Kidney epithelial cell (primary cell): ENCODE measurements at regions not wholly inside any gene's neighbourhood (a gene's known extent, or its start where the extent isn't known, plus 50 kb on each side); places are given as distances from the start of the nearest gene placed in this dataset.

Experiments used
- DNase-seq: peaks from one replicate; pipeline ENCODE4 v3.0.0-alpha.2; 2010; ENCODE audit warnings: low read depth
- H3K27me3 ChIP-seq: 2 replicates; pipeline ENCODE4 v1.6.0; 2011; ENCODE audit warnings: low read length; ENCODE audit not compliant: control insufficient read depth, insufficient read depth
- H3K36me3 ChIP-seq: 2 replicates; pipeline ENCODE4 v1.5.1; 2011; ENCODE audit warnings: low read length; ENCODE audit not compliant: control insufficient read depth, insufficient read depth
- H3K4me3 ChIP-seq: 2 replicates; pipeline ENCODE4 v1.5.1; 2011; ENCODE audit warnings: low read depth, mild to moderate bottlenecking, control low read depth, low read length
- CTCF ChIP-seq: IDR thresholded peaks from 2 replicates; pipeline ENCODE4 v1.5.1; 2011; ENCODE audit warnings: mild to moderate bottlenecking, moderate library complexity, low read length, control low read depth, inconsistent platforms; ENCODE audit not compliant: insufficient read depth, poor library complexity, severe bottlenecking

GRCh38 chr1:38137164-38137563, 90.6 kb upstream of the POU3F1 start:
- H3K36me3 ChIP-seq = no peaks in the 10 kb centered on the region
- DNase-seq = no peak
- H3K4me3 ChIP-seq = no peak overlapping the region
- peaks cover 25% of the 10 kb centered on the region for H3K27me3 ChIP-seq
- TF ChIP-seq CTCF = no peak

GRCh38 chr1:38135625-38136414, 89.2 kb upstream of the POU3F1 start:
- Histone ChIP-seq H3K4me3 (no peak overlapping the region), H3K36me3 (no peaks in the 10 kb centered on the region), H3K27me3 (peaks cover 25% of the 10 kb centered on the region)
- no peak for TF ChIP-seq CTCF
- DNase-seq = no peak

DNA sequence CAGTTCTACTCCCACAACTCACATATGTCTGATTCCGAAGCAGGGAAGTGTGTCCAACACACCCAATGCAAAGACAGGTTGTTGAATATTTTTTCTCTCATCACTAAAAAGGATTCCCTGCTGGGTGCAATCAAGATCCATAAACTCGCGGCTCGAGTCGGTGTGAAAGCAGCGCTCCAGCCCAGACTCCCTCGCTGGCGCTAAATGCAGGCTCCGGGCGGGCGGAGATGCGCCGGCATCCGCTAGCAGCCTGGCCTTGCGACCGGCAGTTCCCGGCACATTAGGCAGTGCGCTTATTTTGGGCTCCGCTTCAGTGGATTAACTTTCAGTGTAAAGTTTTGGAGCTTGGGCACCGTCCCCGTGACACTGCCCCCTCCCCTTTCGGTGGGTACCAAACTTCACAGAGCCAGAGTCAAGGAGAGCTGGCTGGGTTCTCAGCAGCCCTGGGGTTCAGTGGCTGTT, 87.7 kb upstream of the POU3F1 start:
- no peak for DNase-seq
- TF ChIP-seq CTCF = no peak
- Histone ChIP-seq H3K36me3 (no peaks in the 10 kb centered on the region), H3K4me3 (no peak overlapping the region), H3K27me3 (peaks cover 25% of the 10 kb centered on the region)

GRCh38 chr1:38133756-38134155, 87.2 kb upstream of the POU3F1 start:
- H3K4me3 ChIP-seq = no peak overlapping the region
- H3K36me3 ChIP-seq = no peaks in the 10 kb centered on the region
- DNase-seq = no peak
- peaks cover 25% of the 10 kb centered on the region for H3K27me3 ChIP-seq
- no peak for TF ChIP-seq CTCF

DNA sequence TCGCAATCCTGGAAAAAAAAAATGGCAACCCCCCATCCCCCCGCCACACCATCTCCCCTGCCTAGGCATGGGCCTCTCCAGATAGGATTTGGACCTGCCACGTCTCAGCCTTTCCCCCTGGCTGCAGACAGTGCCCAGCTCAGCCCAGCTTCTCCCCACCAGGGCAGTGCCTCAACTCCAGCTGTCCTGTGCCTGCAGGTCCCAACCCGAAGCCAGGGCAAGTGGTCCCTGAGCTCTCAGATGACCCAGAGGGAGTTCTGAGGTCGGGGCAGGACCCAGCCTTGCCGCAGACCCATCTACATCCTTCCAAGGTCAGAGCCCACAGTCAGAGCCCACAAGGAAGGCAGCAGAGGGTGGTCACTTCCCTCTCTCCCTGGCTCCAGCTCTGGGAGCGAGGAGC, 86.7 kb upstream of the POU3F1 start:
- peaks cover 25% of the 10 kb centered on the region for H3K27me3 ChIP-seq
- H3K36me3 ChIP-seq = no peaks in the 10 kb centered on the region
- no peak for DNase-seq
- no peak overlapping the region for H3K4me3 ChIP-seq
- no peak for TF ChIP-seq CTCF

GRCh38 chr1:38132681-38133080, 86.1 kb upstream of the POU3F1 start:
- no peak for TF ChIP-seq CTCF
- peaks cover 28% of the 10 kb centered on the region for H3K27me3 ChIP-seq
- no peak overlapping the region for H3K4me3 ChIP-seq
- DNase-seq = no peak
- H3K36me3 ChIP-seq = no peaks in the 10 kb centered on the region
